ENCODE measurements at regions not wholly inside any gene's neighbourhood (a gene's known extent, or its start where the extent isn't known, plus 50 kb on each side); places are given as distances from the start of the nearest gene placed in this dataset.

GRCh38 chr20:22333885-22334545, 250.4 kb downstream of the FOXA2 start (continued):
- no peak for TF ChIP-seq KDM1A (IDR thresholded peaks at IDR 0.05; ENCODE audit: borderline replicate concordance, low read length)
- no peak for TF ChIP-seq CHD1 (IDR thresholded peaks at IDR 0.05; ENCODE audit: low read depth, low read length)
- no peak for TF ChIP-seq SP1 (IDR thresholded peaks at IDR 0.05; ENCODE audit: low read depth, low read length)
- TF ChIP-seq CBX8 (IDR thresholded peaks at IDR 0.05; ENCODE audit: borderline replicate concordance, low read depth, low read length): no peak
- TF ChIP-seq CEBPB (IDR thresholded peaks at IDR 0.05; ENCODE audit: low read depth, low read length): no peak
- TF ChIP-seq POLR2AphosphoS5 (IDR thresholded peaks at IDR 0.05; ENCODE audit: low read depth, low read length): no peak

Measured in H1 (cell line).